ENCODE measurements at regions not wholly inside any gene's neighbourhood (a gene's known extent, or its start where the extent isn't known, plus 50 kb on each side); places are given as distances from the start of the nearest gene placed in this dataset.
"Not testable (repeated sequence)": the region's sequence is repeated elsewhere in the genome, so short reads cannot be mapped to it uniquely, and the experiment has no call there.

DNA sequence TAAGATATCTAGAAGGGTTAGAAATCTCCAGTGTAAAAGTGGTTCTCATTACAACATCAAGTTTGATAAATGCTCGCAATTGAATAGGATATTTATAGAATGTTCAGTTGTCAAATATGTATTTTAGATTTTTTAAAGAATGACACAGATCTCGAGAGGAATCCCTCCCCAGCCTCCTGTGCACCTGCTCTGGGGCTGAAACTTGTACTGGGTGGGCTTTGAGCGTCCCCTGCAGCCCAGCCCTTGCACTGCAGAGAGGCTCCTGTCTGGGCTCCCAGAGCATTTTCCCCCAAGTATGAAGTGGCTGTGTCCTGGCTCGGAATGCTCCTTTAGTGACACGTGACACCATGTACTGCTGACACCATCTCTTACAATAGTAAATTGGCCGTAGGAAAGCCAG, 499.6 kb downstream of the TMEM121 start:
- no peak for DNase-seq

DNA sequence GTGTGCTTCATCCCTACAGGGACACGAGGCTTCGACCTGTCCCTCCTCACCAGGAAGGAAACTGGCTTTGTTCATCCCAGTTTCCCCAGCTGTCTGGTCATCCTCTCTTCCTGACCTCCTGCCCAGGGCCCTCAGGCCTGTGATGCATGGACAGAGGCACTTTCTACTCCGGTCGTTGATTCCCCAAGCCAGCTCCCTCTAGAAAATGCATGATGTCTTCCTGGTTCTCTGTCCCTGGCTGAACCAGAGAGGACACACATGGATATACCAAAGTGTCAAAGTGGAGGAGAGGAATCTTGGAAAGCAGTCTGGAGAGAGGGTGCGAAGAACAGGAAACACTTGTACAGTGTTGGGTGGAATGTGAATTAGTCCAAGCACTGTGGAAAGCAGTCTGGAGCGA, 501.4 kb downstream of the TMEM121 start:
- not testable (repeated sequence) for DNase-seq

DNA sequence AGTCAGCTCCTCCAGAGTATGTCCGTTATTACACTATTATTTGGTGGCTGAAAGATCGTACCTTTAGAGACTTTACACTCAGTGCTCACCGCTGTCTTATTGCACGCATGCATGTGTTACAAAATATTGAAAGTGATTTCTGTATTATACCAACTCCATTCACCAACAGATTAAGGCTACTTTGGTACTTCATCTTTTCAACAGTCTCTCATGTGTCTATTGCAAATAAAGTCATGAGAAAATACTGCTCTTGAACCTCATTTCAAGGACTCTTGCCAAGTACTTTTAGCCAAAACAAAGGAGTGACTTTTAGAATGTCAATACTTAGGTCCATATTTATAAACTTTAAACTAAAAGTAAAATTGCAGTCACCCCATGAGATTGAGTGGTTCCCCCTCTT, 503.6 kb downstream of the TMEM121 start:
- DNase-seq: no peak

DNA sequence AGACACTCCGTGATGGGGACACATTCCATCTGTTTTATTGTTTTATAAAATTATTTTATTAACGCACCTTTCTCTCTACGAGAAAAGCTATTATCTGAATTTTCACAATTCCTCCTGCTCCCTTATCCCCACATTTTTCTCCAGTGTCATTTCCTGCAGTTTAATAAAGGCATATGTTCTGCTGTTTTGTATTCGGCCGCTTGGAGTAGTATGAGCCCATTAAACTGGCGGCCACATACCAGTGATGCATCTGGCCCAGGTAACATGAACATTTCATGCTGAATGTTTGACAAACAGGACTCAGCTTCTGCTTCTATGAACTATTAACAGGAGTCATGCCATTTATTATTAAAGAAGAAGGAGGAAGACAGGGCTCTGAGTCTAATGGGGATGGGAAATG, 511.0 kb downstream of the TMEM121 start:
- no peak for DNase-seq

DNA sequence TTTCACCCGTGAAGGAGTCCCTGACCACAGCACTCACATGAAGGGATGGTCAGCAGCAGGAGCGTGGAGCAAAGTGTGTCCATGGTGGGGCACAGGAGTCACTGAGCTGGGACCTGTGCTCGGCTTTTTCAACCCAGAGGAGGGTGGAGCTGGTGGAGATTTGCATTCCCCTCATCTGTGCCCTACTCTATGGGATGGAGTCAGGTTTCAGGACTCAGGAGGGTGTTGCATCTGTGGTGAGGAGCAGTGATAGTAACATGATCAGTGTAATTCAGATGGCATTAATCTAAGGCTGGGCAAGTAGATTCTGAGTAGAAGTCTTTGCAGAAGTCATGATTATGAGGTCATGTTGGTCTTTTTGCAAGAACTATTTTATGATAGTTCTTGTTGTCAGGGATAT, 511.9 kb downstream of the TMEM121 start:
- no peak for DNase-seq

DNA sequence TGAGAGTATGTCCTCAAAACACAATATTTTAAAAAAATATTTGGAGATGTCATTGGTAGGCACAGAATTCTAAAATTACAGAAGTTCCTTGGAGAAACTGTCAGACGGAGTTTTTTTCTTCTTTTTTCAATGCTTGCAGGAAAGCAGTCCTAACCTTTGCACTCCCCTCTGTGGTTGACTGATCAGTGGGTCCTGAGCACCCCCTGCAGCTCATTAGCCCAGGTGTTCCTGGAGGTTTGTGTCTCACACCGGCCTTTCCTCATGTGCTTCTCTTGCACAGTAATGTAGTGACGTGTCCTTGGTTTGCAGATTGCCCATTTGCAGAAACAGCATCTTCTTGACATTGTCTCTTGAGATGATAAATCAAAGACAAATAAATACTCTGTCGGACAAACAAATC, 513.0 kb downstream of the TMEM121 start:
- DNase-seq: no peak

DNA sequence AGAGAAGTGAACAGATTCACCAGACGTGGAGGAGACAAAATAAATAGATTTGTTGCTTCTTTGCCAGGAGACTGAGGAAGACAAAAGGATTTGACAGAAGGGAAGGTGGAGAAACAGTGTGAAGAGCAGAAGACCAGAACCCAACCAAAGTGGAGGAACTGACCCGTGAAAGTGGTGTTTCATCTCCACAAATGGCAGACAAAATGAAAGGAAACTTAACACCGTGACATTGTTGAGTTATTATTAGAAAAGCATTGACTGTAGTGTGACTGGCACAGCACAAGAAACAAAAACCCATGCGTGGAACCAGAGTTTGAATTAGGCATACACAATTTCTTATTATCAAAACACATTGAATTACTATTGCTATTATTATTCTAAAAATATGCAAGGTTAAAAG, 518.1 kb downstream of the TMEM121 start:
- DNase-seq: no peak

DNA sequence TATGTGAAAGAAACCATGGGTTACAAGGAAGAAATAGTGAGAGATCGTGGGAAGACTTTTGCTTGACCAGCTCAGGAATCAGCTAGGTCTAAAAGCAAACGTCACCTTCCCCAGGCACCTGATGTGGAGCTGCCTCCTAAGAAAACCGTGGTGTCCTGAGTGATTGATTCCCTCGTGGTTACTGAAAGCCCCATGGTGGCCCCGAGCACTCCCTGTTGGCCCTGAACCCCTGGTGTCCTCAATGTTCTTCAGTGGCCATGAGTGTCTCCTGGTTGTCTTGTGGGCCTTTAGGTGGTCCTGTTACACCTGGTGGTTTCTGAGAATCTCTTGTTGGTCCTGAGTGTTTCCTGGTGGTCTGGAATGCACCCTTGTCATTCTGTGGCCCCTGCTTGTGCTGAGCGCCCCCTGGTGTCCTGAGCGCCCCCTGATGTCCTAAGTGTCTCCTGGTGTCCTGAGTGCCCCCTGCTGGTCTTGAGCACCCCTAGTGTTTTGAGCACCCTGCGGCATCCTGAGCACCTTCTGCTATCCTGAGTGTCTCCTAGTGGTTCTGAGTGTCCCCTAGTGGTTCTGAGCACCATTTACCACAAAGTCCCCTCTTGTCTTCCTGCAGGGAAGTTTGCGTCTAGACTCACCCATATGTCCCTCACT, 518.7 kb downstream of the TMEM121 start:
- DNase-seq: no peak

DNA sequence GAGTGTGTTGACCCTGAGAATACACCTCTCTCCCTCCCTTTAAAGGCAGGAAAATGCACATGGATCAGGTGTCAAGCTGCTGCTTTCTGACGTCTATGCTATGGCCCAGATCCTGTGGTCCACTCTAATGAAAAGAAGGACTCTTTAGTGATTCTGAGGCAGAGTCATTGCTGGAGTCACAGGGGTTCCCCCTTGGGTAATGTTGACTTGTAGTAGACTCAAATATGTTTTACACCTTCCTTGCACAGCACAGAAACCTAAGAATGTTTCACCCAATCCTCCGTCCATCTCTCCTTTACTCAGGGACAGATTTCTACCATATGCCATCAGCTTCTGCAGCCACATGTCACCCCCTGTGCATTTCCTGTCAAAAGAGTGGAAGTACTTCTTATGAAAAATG, 525.4 kb downstream of the TMEM121 start:
- DNase-seq: no peak

DNA sequence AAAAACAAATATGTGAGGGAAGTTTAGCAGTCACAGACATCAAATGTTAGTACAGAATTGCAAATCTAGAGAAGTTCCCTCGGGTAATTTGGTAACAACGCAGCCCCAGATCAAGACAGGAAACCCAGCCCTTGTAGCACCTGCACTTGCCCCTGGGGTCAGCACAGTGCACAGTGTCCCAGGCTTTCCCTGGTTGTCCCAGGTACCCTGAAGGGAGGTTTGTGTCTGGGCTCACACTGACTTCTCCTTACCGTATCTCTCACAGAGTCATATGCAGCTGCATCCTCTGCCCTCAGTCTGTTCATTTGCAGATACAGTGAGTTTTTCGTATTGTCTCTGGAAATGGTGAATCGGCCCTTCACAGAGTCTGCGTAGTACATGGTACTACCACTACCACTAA, 528.9 kb downstream of the TMEM121 start:
- DNase-seq: no peak

DNA sequence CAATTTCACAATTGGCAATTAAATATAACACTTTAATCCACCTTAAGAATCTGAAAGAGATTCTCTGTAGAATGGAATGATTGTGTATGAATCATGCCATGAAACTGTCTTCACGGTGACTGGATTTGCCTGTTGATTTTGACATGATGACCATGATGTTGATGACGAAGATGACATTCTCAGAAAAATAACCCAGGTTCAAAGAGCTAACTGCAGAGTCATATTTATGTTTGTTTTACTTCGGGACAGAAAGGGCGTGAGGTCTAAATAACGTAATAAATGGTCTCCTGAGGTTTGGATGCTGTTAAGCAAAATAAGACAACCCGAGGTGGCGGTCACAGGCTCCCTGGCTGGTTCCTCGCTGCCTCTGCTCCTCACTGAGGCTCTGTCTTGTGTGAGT, 532.0 kb downstream of the TMEM121 start:
- DNase-seq: no peak

DNA sequence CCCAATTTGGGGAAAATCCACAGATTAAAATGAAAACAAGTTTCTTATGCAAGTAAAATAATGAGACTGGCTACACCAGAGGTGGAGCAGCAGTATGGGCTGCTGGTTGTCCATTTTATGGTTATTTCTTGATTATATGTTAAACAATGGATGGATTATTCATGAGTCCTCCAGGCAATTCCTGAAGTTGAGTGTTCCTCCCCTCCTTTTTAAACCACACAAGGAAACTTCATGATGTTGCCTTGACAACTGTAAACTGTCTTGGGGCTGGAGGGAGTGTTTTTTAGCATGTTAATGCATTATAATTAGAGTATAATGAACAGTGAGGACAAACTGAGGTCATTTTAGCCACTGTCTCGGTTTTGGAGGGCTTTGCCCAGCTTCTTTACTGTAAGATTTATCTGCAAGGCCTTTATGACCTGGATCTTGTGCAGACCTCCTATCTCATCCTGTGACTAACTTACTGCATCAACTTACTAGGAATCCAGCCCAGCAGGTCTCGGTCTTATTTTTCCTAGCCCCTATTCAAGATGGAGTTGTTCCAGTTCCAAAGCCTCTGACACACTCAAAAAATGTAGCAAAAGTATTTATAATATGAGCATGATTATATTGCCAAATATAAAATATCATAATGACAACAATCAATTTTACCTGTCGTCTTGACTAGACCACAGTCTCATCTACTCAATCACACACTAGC, 534.0 kb downstream of the TMEM121 start:
- DNase-seq: no peak

DNA sequence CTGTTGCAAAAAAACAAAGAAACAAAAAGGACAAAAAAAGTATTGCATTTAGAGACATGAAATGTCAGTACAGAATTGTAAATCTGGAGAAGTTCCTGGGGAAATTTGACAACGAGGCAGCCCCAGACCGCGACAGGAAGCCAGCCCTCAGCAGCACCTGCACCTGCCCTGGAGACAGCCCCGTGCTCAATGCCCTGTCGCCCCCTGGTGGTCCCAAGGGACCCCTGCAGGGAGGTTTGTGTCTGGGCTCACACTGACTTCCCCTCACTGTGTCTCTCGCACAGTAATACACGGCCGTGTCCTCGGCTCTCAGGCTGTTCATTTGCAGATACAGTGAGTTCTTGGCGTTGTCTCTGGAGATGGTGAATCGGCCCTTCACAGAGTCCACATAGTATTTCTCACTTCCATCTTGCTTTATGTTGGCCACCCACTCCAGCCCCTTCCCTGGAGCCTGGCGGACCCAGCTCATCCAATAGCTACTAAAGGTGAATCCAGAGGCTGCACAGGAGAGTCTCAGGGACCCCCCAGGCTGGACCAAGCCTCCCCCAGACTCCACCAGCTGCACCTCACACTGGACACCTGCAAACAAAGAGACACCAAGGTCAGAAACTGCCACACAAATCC, 535.6 kb downstream of the TMEM121 start:
- not testable (repeated sequence) for DNase-seq

DNA sequence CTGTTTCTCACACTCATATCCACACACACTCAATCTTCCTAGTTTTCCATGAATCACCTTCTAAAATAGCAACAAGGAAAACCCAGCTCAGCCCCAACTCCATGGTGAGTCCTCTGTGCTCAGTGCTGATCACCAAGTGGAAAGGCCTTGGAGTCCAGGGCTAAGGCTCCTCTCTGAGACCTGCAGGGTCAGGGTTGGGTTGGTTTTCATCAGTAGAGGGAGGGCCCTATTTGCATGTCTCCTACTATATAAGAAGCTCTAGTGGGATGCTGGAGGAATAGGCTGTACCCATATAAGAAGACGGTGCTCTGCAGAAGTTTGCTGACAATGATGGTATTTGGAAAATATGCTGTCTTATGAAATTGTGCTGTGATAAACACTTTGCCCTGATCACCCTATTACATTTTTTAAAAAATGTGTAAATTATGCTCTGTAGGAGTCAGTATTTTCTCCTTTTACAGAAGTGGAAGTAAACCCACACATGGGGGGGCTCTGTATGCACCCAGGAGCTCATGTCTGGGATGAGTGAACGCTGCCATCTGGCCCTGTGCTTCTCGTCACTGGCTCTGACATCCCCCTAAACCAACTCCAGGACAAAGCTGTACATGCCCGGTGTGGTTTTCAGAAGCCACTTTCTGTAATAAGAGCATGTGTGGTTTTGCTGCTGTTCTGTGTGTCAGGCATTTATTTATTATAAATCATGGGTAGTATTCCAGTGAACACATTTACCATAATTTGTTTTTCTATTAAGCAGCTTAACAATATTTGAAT, 536.3 kb downstream of the TMEM121 start:
- no peak for DNase-seq

DNA sequence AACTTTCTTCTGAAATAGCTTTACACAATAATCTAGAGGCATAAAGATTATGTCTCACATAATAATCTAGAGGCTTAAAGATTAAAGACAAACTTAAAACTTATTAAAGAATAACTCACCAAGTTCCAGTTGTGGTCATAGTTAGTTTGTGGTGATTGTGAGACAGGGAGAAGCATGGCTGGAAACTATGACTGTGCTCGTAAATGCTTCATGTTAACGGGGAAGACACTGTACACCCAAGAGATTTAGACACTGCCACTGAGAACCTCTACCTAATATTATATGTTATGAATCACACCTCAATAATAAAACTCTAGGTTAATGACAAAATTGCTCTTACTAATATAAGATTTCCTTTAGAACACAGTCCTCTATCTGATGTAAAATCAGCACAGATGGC, 541.6 kb downstream of the TMEM121 start:
- DNase-seq: no peak

DNA sequence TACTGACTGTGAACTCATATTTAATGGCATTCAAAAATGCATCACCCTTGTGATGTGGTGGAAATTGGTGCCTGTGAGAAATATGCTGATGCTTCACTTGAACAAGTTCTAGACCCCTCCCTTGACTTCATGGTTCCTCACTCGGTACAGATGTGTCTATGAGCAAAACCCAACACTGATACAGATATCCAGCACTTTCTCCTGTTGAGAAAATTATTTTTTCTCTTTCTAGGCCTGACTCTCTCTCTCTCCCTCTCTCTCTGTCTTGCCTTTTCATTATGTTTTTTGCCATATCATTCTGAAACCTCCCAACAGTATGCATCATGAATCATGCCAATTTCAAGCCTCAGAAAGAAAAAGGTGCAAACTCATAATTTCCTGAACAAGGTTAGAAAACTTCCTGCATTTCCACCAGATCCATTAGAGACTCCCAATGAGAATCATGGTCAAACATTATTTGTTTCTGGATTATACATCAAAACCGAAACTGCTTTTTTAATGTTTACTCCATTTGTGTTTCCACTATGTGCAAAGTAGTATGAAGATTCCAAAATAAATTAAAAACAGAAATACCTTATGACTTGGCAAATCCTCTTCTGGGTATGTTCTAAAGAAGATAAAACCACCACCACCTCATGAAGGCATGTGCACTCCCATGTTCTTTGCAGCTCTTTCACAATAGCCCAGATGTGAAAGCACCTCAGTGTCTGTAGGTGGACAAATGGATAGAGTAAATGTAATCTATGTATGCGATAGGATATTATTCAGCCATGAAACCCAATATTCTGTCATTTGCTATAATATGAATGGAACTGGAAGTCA, 543.6 kb downstream of the TMEM121 start:
- DNase-seq: no peak

DNA sequence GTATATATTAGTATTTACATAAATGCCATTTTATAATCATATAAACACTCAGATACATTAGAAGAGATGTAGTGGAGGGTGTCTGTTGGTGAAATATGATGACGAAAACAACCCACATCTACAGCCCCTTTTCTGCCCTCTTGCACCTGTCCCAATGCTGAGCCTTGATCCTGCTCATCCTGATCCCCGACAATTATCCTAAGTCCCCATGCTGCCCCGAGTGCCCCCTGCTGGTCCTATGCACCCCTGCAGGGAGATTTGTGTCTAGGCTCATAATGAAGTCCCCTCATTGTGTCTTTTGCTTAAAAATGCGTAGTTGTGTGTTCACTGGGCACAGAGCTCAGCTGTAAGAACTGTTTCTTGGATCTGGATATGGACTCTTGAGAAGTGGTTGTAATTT, 554.5 kb downstream of the TMEM121 start:
- no peak for DNase-seq

DNA sequence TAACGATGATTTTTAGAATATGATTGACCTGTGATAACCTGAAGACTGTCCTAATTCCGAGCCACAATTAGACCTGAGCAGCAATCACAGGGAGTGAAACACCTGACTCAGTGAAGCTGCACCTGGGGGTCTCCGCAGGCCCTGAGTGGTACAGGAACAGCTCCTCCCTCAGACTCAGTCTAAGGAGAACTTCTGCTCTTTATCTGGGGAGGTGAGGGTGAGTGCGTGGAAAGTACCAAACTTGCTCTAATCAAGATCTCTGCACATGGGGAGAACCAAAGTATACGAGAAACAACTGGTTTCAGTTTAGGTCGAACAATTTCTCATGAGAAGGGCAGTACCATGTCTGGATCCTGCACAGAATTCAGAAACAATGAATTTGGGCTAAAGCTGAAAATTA, 555.3 kb downstream of the TMEM121 start:
- not testable (repeated sequence) for DNase-seq

DNA sequence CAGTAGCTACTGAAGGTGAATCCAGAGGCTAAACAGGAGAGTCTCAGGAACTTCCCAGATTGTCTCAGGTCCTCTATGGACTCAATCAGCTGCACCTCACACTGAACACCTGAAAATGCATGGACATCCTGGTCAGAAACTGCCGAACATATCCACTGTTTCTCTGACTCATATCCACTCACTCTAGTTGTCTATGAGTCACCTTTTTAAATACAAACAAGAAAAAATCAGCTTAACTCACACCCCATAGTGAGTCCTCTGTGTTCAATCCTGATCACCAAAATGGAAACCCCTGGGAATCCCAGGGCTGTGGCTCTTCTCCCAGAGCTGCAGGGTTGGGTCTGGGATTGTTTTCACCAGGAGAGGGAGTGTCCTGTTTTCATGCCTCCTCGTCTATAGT, 556.7 kb downstream of the TMEM121 start:
- DNase-seq: no peak

DNA sequence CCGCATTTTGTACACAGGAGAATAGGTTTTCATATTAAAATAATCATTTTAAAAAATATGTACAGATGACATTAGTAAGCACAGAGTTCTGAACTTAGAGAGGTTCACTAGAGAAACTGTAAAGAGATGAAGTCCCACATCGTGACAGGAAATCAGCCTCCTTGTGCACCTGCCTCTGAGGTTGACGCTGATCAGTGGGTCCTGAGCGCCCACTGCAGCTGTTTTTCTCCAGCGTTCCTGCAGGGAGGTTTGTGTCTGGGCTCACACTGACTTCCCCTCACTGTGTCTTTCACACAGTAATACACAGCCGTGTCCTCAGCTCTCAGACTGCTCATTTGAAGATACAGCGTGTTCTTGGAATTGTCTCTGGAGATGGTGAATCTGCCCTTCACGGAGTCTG, 561.5 kb downstream of the TMEM121 start:
- DNase-seq: no peak

DNA sequence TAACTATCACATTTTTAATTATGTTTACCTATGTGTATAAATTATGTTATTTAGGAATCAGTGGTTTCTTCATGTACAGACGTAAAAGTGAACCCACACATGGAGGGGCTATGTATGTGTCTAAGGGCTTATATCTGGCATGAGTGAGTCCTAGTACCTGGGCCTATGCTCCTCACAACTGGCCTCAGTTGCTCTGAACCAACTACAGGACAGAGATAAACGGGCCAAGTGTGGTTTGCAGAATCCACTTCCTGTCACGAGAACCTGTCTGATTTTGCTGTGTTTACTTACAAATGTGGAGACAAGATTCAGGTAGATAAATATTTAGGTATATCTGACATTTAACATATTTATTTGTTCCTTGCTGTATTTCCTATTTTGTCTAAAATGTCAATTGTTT, 562.5 kb downstream of the TMEM121 start:
- DNase-seq: not testable (repeated sequence)

DNA sequence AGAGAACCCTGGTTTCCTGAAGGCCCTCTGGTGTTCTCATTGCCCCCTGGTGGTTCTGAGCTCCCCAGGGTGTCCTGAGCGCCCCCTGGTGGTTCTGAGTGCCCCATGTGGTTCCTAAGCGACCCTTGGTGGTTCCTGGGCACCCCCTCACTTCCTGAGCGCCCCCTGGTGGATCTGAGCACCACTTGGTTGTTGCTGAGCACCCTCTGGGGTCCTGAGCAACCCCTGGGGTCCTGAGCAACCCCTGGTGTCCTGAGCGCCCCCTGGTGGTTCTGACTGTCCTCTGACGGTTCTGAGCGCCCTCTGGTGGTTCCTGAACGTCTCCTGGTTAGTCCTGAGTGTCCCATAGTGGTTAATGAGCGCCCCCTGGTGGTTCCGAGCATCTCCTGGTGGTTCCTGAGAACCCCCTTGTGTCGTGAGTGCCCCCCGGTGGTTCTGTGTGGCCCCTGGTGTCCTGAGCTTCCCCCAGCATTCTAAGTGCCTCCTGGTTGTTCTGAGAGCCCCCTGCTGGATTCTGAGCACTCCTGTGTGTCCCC, 568.3 kb downstream of the TMEM121 start:
- DNase-seq: no peak

DNA sequence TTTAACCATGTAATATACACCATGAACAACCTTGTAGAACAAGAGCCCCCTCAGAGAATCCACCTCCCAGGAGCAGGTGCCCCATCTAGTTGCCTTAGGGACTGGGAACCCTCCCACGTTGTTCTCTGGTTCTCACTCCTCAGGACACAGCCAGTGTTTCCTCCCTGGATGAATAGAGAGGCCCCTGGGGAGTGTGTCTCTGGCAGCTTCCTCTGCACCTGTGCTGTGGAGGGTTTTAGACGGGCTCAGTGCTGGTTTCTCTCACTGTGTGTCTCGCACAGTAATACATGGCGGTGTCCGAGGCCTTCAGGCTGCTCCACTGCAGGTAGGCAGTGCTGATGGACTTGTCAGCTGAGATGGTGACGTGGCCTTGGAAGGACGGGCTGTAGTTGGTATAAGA, 581.3 kb downstream of the TMEM121 start:
- DNase-seq: no peak
